ENCODE measurements at regions not wholly inside any gene's neighbourhood (a gene's known extent, or its start where the extent isn't known, plus 50 kb on each side); places are given as distances from the start of the nearest gene placed in this dataset.

DNA sequence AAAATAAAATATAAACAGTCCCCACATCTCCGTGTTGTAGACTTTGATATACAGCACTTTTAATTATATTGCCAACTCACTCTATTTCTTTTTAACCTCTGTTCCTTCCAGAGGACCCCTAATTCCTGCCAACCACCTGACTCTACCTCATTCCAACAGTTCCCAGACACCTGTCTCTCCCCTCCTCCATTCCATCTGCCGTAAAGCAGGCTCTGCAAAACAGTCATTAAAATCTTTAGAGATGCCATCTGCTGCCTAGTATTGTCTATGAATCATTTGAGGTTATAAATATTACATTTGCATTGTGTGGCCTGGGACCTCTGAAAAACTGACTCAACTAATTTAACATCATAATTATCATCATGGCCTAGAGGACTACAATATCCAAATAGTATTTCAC, 148.8 kb upstream of the DCN start:
- H4K20me1 ChIP-seq (ENCODE audit: insufficient read depth), result no peaks in the 10 kb centered on the region
- H3K4me2 ChIP-seq, result no peak overlapping the region
- H3K27ac ChIP-seq, result no peak overlapping the region
- no peak overlapping the region for H3K9ac ChIP-seq
- H3K4me3 ChIP-seq (IDR thresholded peaks at IDR 0.05; ENCODE audit: insufficient read depth, low read depth, low read length), result no peak overlapping the region
- no peaks in the 10 kb centered on the region for H3K4me1 ChIP-seq (ENCODE audit: low read depth, poor library complexity, severe bottlenecking)
- no peaks in the 10 kb centered on the region for H3K36me3 ChIP-seq (ENCODE audit: insufficient read depth)
- H3K27me3 ChIP-seq (ENCODE audit: insufficient read depth, low read depth), result no peaks in the 10 kb centered on the region
- TF ChIP-seq, protein P1, sequence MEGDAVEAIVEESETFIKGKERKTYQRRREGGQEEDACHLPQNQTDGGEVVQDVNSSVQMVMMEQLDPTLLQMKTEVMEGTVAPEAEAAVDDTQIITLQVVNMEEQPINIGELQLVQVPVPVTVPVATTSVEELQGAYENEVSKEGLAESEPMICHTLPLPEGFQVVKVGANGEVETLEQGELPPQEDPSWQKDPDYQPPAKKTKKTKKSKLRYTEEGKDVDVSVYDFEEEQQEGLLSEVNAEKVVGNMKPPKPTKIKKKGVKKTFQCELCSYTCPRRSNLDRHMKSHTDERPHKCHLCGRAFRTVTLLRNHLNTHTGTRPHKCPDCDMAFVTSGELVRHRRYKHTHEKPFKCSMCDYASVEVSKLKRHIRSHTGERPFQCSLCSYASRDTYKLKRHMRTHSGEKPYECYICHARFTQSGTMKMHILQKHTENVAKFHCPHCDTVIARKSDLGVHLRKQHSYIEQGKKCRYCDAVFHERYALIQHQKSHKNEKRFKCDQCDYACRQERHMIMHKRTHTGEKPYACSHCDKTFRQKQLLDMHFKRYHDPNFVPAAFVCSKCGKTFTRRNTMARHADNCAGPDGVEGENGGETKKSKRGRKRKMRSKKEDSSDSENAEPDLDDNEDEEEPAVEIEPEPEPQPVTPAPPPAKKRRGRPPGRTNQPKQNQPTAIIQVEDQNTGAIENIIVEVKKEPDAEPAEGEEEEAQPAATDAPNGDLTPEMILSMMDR (conservative IDR thresholded peaks at IDR 0.05; ENCODE audit: low read depth, low read length), result no peak
- no peaks in the 10 kb centered on the region for H3K79me2 ChIP-seq (ENCODE audit: insufficient read depth, low read depth)
- no peak overlapping the region for H2AFZ ChIP-seq (ENCODE audit: low read depth)

- Histone ChIP-seq H3K4me3 (IDR thresholded peaks at IDR 0.05; ENCODE audit: insufficient read depth, low read depth, low read length) (no peak overlapping the region), H3K9ac (no peak overlapping the region), H3K27ac (no peak overlapping the region)
Observed at GRCh38 chr12:91328451-91328850, 145.8 kb upstream of the DCN start.

GRCh38 chr12:91327889-91328288, 145.3 kb upstream of the DCN start:
- no peak overlapping the region for H3K4me3 ChIP-seq (IDR thresholded peaks at IDR 0.05; ENCODE audit: insufficient read depth, low read depth, low read length)
- H2AFZ ChIP-seq (ENCODE audit: low read depth), result no peak overlapping the region
- TF ChIP-seq, protein P1 (conservative IDR thresholded peaks at IDR 0.05; ENCODE audit: low read depth, low read length), result no peak
- no peaks in the 10 kb centered on the region for H3K4me1 ChIP-seq (ENCODE audit: low read depth, poor library complexity, severe bottlenecking)
- H4K20me1 ChIP-seq (ENCODE audit: insufficient read depth), result no peaks in the 10 kb centered on the region
- H3K9ac ChIP-seq, result no peak overlapping the region
- no peaks in the 10 kb centered on the region for H3K79me2 ChIP-seq (ENCODE audit: insufficient read depth, low read depth)
- H3K27ac ChIP-seq, result no peak overlapping the region
- H3K27me3 ChIP-seq (ENCODE audit: insufficient read depth, low read depth), result no peaks in the 10 kb centered on the region
- no peaks in the 10 kb centered on the region for H3K36me3 ChIP-seq (ENCODE audit: insufficient read depth)
- no peak overlapping the region for H3K4me2 ChIP-seq

More at GRCh38 chr12:91328451-91328850, 145.8 kb upstream of the DCN start:
- no peaks in the 10 kb centered on the region for H3K27me3 ChIP-seq (ENCODE audit: insufficient read depth, low read depth)
- no peak overlapping the region for H3K4me2 ChIP-seq
- no peaks in the 10 kb centered on the region for H3K4me1 ChIP-seq (ENCODE audit: low read depth, poor library complexity, severe bottlenecking)
- TF ChIP-seq, protein P1 (conservative IDR thresholded peaks at IDR 0.05; ENCODE audit: low read depth, low read length), result no peak
- no peak overlapping the region for H2AFZ ChIP-seq (ENCODE audit: low read depth)
- no peaks in the 10 kb centered on the region for H3K36me3 ChIP-seq (ENCODE audit: insufficient read depth)
- no peaks in the 10 kb centered on the region for H3K79me2 ChIP-seq (ENCODE audit: insufficient read depth, low read depth)
- H4K20me1 ChIP-seq (ENCODE audit: insufficient read depth), result no peaks in the 10 kb centered on the region

DNA sequence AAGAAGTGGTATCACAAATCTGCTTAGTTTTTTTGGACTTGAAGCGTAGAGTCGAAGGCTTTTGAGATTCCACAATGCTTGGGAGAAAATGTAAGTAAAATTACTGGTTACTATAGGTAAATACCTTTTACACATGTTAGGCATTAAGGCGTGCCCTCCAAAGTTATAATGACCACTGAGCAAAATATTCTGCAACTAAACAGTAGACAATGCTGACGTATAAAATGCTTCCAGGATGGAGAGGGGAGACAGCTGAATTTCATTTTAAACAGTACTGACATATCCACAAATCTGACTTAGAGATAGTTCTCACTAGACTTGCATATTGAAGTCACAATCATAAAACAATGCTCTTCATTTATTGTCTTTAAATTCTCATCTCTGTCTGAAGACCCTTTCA, 144.5 kb upstream of the DCN start:
- TF ChIP-seq, protein P1 (conservative IDR thresholded peaks at IDR 0.05; ENCODE audit: low read depth, low read length), result no peak
- Histone ChIP-seq H3K79me2 (ENCODE audit: insufficient read depth, low read depth) (no peaks in the 10 kb centered on the region), H3K27ac (no peak overlapping the region), H3K36me3 (ENCODE audit: insufficient read depth) (no peaks in the 10 kb centered on the region), H3K9ac (no peak overlapping the region), H3K4me1 (ENCODE audit: low read depth, poor library complexity, severe bottlenecking) (no peaks in the 10 kb centered on the region), H3K27me3 (ENCODE audit: insufficient read depth, low read depth) (no peaks in the 10 kb centered on the region), H2AFZ (ENCODE audit: low read depth) (no peak overlapping the region), H4K20me1 (ENCODE audit: insufficient read depth) (no peaks in the 10 kb centered on the region), H3K4me3 (IDR thresholded peaks at IDR 0.05; ENCODE audit: insufficient read depth, low read depth, low read length) (no peak overlapping the region), H3K4me2 (no peak overlapping the region)

Data from KMS-11 (cell line).